Tibial nerve (tissue), 4 donors: ENCODE measurements at regions not wholly inside any gene's neighbourhood (a gene's known extent, or its start where the extent isn't known, plus 50 kb on each side); places are given as distances from the start of the nearest gene placed in this dataset.

Source experiments
- DNase-seq, 2 donors: peaks; one replicate each; pipeline ENCODE4 v3.0.0-alpha.2; 2019; ENCODE audit warnings: low spot score in 2 of 2
- H3K27ac ChIP-seq, 4 donors: fragments of 200-600 bp; sonication (generic) in 3 of 4; one replicate each; pipeline ENCODE4 v1.5.1; 2017 to 2019; ENCODE audit warnings: mild to moderate bottlenecking in 1 of 4
- H3K27me3 ChIP-seq, 2 donors: fragments of 200-600 bp; sonication (generic) in 1 of 2; one replicate each; pipeline versions ENCODE4 v1.5.1 to v1.6.0; 2017 to 2019
- H3K36me3 ChIP-seq, 3 donors: fragments of 200-600 bp; sonication (generic); one replicate each; pipeline ENCODE4 v1.5.1; 2018 to 2019
- H3K4me1 ChIP-seq, 4 donors: fragments of 200-600 bp; sonication (generic) in 3 of 4; one replicate each; pipeline ENCODE4 v1.5.1; 2017 to 2019
- H3K4me3 ChIP-seq, 4 donors: fragments of 200-600 bp; sonication (generic) in 3 of 4; one replicate each; pipeline ENCODE4 v1.5.1; 2017 to 2019; ENCODE audit warnings: mild to moderate bottlenecking in 1 of 4, moderate library complexity in 1 of 4
- H3K9me3 ChIP-seq, 4 donors: fragments of 200-600 bp; sonication (generic) in 3 of 4; one replicate each; pipeline ENCODE4 v1.5.1; 2017 to 2019
- CTCF ChIP-seq, 5 experiments: fragments of 200-600 bp in 3 of 5; fragments of 450-650 bp in 2 of 5; sonication (generic) in 3 of 5; IDR thresholded peaks; one replicate each; pipeline ENCODE4 v1.5.1; 2016 to 2019; ENCODE audit warnings: antibody characterized with exemption in 5 of 5, mild to moderate bottlenecking in 3 of 5, moderate library complexity in 2 of 5
- EP300 ChIP-seq, 2 donors: sonication (generic); formaldehyde crosslinking; IDR thresholded peaks; one replicate each; pipeline ENCODE4 v1.6.1; 2017; ENCODE audit warnings: antibody characterized with exemption in 2 of 2, mild to moderate bottlenecking in 1 of 2
- POLR2A ChIP-seq, 2 donors: fragments of 450-650 bp; IDR thresholded peaks; one replicate each; pipeline ENCODE4 v1.6.1; 2017; ENCODE audit warnings: antibody characterized with exemption in 2 of 2, mild to moderate bottlenecking in 2 of 2, moderate library complexity in 2 of 2
- WGBS, 2 donors: methylation state at CpG; one replicate each; pipeline ENCODE4 v1.1.5; 2018; 5-methylcytosine and 5-hydroxymethylcytosine counted together

- H3K4me3 ChIP-seq, result no peak overlapping the region
- WGBS, 2 donors, result 38 to 44% methylated on average over 2 of the region's 2 CpGs
- H3K36me3 ChIP-seq, result no peaks in the 10 kb centered on the region
- no peak overlapping the region for H3K27ac ChIP-seq
- no peaks in the 10 kb centered on the region for H3K27me3 ChIP-seq
- peaks cover 0 to 10% (median 0%) of the 10 kb centered on the region in 4 donors for H3K4me1 ChIP-seq
- DNase-seq, result no peak
- H3K9me3 ChIP-seq, result peaks cover 0 to under 1% (median 0%) of the 10 kb centered on the region in 4 donors
- TF ChIP-seq POLR2A (IDR thresholded peaks at IDR 0.05), result no peak
- no peak for TF ChIP-seq CTCF (IDR thresholded peaks at IDR 0.05)
- TF ChIP-seq EP300 (IDR thresholded peaks at IDR 0.05), result no peak
Observed at GRCh38 chr5:105931881-105932421, 1738.8 kb downstream of the EFNA5 start.

- Histone ChIP-seq H3K4me1 (peaks cover 0 to 10% (median 0%) of the 10 kb centered on the region in 4 donors), H3K27me3 (no peaks in the 10 kb centered on the region), H3K4me3 (no peak overlapping the region), H3K9me3 (no peaks in the 10 kb centered on the region), H3K27ac (no peak overlapping the region), H3K36me3 (no peaks in the 10 kb centered on the region)
- TF ChIP-seq EP300 (IDR thresholded peaks at IDR 0.05) (no peak), CTCF (IDR thresholded peaks at IDR 0.05) (no peak), POLR2A (IDR thresholded peaks at IDR 0.05) (no peak)
- WGBS, 2 donors, result 39 to 53% methylated on average over 1 of the region's 1 CpG
- no peak for DNase-seq
Observed at GRCh38 chr5:105929858-105930257, 1740.9 kb downstream of the EFNA5 start.

GRCh38 chr5:105924366-105924765 is 1746.4 kb downstream of the EFNA5 start:
- H3K27me3 ChIP-seq, result no peaks in the 10 kb centered on the region
- no peaks in the 10 kb centered on the region for H3K9me3 ChIP-seq
- DNase-seq, result no peak
- no peaks in the 10 kb centered on the region for H3K36me3 ChIP-seq
- no peak for TF ChIP-seq EP300 (IDR thresholded peaks at IDR 0.05)
- no peak for TF ChIP-seq POLR2A (IDR thresholded peaks at IDR 0.05)
- no peak overlapping the region for H3K27ac ChIP-seq
- no peak overlapping the region for H3K4me3 ChIP-seq
- 84 to 88% methylated on average over 2 of the region's 2 CpGs for WGBS, 2 donors
- H3K4me1 ChIP-seq, result no peaks in the 10 kb centered on the region

GRCh38 chr5:105922574-105922973 is 1748.2 kb downstream of the EFNA5 start:
- no peak for TF ChIP-seq POLR2A (IDR thresholded peaks at IDR 0.05)
- TF ChIP-seq CTCF (IDR thresholded peaks at IDR 0.05), result no peak
- TF ChIP-seq EP300 (IDR thresholded peaks at IDR 0.05), result no peak
- Histone ChIP-seq H3K4me1 (no peaks in the 10 kb centered on the region), H3K27ac (no peak overlapping the region), H3K27me3 (no peaks in the 10 kb centered on the region), H3K9me3 (no peaks in the 10 kb centered on the region), H3K4me3 (no peak overlapping the region), H3K36me3 (no peaks in the 10 kb centered on the region)
- WGBS, 2 donors, result 81 to 91% methylated on average over 1 of the region's 1 CpG
- no peak for DNase-seq

- Histone ChIP-seq H3K36me3 (no peaks in the 10 kb centered on the region), H3K4me1 (no peaks in the 10 kb centered on the region), H3K27ac (no peak overlapping the region), H3K9me3 (no peaks in the 10 kb centered on the region), H3K27me3 (no peaks in the 10 kb centered on the region), H3K4me3 (no peak overlapping the region)
- no peak for DNase-seq
- TF ChIP-seq EP300 (IDR thresholded peaks at IDR 0.05), result no peak
- TF ChIP-seq CTCF (IDR thresholded peaks at IDR 0.05), result no peak
- no peak for TF ChIP-seq POLR2A (IDR thresholded peaks at IDR 0.05)
Observed at GRCh38 chr5:105922080-105922479, 1748.7 kb downstream of the EFNA5 start.

GRCh38 chr5:105917189-105917588 is 1753.5 kb downstream of the EFNA5 start:
- TF ChIP-seq EP300 (IDR thresholded peaks at IDR 0.05), result no peak
- TF ChIP-seq CTCF (IDR thresholded peaks at IDR 0.05), result no peak
- no peak for TF ChIP-seq POLR2A (IDR thresholded peaks at IDR 0.05)
- H3K27ac ChIP-seq, result no peak overlapping the region
- DNase-seq, result no peak
- H3K4me3 ChIP-seq, result no peak overlapping the region
- H3K27me3 ChIP-seq, result no peaks in the 10 kb centered on the region
- H3K36me3 ChIP-seq, result no peaks in the 10 kb centered on the region
- WGBS, 2 donors, result 0 to 14% methylated on average over 1 of the region's 1 CpG
- no peaks in the 10 kb centered on the region for H3K4me1 ChIP-seq
- no peaks in the 10 kb centered on the region for H3K9me3 ChIP-seq
